ENCODE measurements at regions not wholly inside any gene's neighbourhood (a gene's known extent, or its start where the extent isn't known, plus 50 kb on each side); places are given as distances from the start of the nearest gene placed in this dataset.

GRCh38 chr4:36511785-36512184 lies 230.4 kb downstream of the DTHD1 start:
- TF ChIP-seq, protein P1, sequence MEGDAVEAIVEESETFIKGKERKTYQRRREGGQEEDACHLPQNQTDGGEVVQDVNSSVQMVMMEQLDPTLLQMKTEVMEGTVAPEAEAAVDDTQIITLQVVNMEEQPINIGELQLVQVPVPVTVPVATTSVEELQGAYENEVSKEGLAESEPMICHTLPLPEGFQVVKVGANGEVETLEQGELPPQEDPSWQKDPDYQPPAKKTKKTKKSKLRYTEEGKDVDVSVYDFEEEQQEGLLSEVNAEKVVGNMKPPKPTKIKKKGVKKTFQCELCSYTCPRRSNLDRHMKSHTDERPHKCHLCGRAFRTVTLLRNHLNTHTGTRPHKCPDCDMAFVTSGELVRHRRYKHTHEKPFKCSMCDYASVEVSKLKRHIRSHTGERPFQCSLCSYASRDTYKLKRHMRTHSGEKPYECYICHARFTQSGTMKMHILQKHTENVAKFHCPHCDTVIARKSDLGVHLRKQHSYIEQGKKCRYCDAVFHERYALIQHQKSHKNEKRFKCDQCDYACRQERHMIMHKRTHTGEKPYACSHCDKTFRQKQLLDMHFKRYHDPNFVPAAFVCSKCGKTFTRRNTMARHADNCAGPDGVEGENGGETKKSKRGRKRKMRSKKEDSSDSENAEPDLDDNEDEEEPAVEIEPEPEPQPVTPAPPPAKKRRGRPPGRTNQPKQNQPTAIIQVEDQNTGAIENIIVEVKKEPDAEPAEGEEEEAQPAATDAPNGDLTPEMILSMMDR (IDR thresholded peaks at IDR 0.05; ENCODE audit: low read depth, low read length): no peak
- no peak for TF ChIP-seq EZH2phosphoT487 (IDR thresholded peaks at IDR 0.05; ENCODE audit: low read depth)
